A673 (cell line): ENCODE measurements at regions not wholly inside any gene's neighbourhood (a gene's known extent, or its start where the extent isn't known, plus 50 kb on each side); places are given as distances from the start of the nearest gene placed in this dataset.

Experiments
- BruUV-seq: library from RNA; stranded (reverse); fragments of 400-500 nt; replicated peaks from 2 replicates; lab custom pipeline; 2021; lab: Mats Ljungman, UMichigan
- CTCF ChIA-PET: fragments of 300-600 bp; sonication (Branson Sonifier 250); formaldehyde crosslinking; loops from one replicate; lab custom pipeline; 2022; ENCODE audit warnings: antibody characterized with exemption; lab: Charles Lee
- POLR2A ChIA-PET: fragments of 300-600 bp; sonication (Branson Sonifier 250); formaldehyde crosslinking; loops from one replicate; lab custom pipeline; 2022; ENCODE audit warnings: antibody characterized with exemption; ENCODE audit not compliant: low non-redundant PET; lab: Charles Lee
- DNase-seq: peaks from one replicate; pipeline ENCODE4 v3.0.0-alpha.2; 2015; ENCODE audit warnings: low spot score
- H3K27ac ChIP-seq: fragments of 200-600 bp; sonication (generic); 2 replicates; pipeline ENCODE4 v1.5.1; 2016; ENCODE audit warnings: mixed run types, low read depth, mild to moderate bottlenecking, mixed read lengths, antibody characterized with exemption, low read length; ENCODE audit not compliant: poor library complexity, severe bottlenecking
- H3K27me3 ChIP-seq: fragments of 200-600 bp; sonication (generic); replicated peaks from 2 replicates; pipeline ENCODE4 v1.6.1; 2017; ENCODE audit warnings: mixed run types, low read depth, mild to moderate bottlenecking, mixed read lengths, antibody characterized with exemption, low read length; ENCODE audit not compliant: insufficient read depth, poor library complexity
- H3K36me3 ChIP-seq: fragments of 200-600 bp; sonication (generic); 2 replicates; pipeline ENCODE4 v1.6.1; 2016; ENCODE audit warnings: mixed run types, mild to moderate bottlenecking, mixed read lengths, antibody characterized with exemption, low read length; ENCODE audit not compliant: insufficient read depth, poor library complexity, severe bottlenecking
- H3K4me1 ChIP-seq: fragments of 200-600 bp; sonication (generic); 2 replicates; pipeline ENCODE4 v1.6.1; 2017; ENCODE audit warnings: mixed run types, mild to moderate bottlenecking, mixed read lengths, antibody characterized with exemption, low read length; ENCODE audit not compliant: insufficient read depth, poor library complexity, severe bottlenecking
- H3K4me3 ChIP-seq: fragments of 200-600 bp; sonication (generic); 2 replicates; pipeline ENCODE4 v1.5.1; 2016; ENCODE audit warnings: low read depth, mixed run types, mild to moderate bottlenecking, mixed read lengths, low read length; ENCODE audit not compliant: poor library complexity, severe bottlenecking
- H3K9me3 ChIP-seq: fragments of 200-600 bp; sonication (generic); 2 replicates; pipeline ENCODE4 v1.6.1; 2016; ENCODE audit warnings: mixed run types, low read depth, mild to moderate bottlenecking, mixed read lengths, antibody characterized with exemption, low read length; ENCODE audit not compliant: poor library complexity, severe bottlenecking
- CTCF ChIP-seq: fragments of 300-800, 200-600 bp; sonication (generic); conservative IDR thresholded peaks from 2 replicates; pipeline ENCODE4 v1.5.1; 2017; ENCODE audit warnings: low read depth, mild to moderate bottlenecking, antibody characterized with exemption, low read length, moderate library complexity, mixed read lengths
- EZH2 ChIP-seq: fragments of 200-600 bp; sonication (generic); IDR thresholded peaks from 2 replicates; pipeline ENCODE4 v1.6.1; 2017; ENCODE audit warnings: borderline replicate concordance, low read depth, mild to moderate bottlenecking, mixed read lengths, antibody characterized with exemption, low read length; ENCODE audit not compliant: poor library complexity, severe bottlenecking
- intact Hi-C: fragments of 100-400 bp; cut with micrococcal nuclease; formaldehyde crosslinking; loops from one replicate; pipeline ENCODE4 v1.10.0; 2022; ENCODE audit not compliant: unreplicated experiment

GRCh38 chr6:23086100-23086499 lies 516.7 kb downstream of the HDGFL1 start:
- no peaks in the 10 kb centered on the region for H3K4me1 ChIP-seq
- TF ChIP-seq CTCF (no peak), EZH2 (no peak)
- ChIA-PET CTCF (no interaction called here), POLR2A (interaction anchor here (0.6 kb wide), 1 partner anchor 214 kb away, joined by 3 read pairs; no protein-coding TSS in a partner anchor)
- H3K27ac ChIP-seq = no peak overlapping the region
- H3K27me3 ChIP-seq = no peaks in the 10 kb centered on the region
- H3K9me3 ChIP-seq = no peaks in the 10 kb centered on the region
- DNase-seq = no peak
- no peaks in the 10 kb centered on the region for H3K36me3 ChIP-seq
- no TSS peak for BruUV-seq
- intact Hi-C loops = no loop called here
- H3K4me3 ChIP-seq = no peak overlapping the region

DNA sequence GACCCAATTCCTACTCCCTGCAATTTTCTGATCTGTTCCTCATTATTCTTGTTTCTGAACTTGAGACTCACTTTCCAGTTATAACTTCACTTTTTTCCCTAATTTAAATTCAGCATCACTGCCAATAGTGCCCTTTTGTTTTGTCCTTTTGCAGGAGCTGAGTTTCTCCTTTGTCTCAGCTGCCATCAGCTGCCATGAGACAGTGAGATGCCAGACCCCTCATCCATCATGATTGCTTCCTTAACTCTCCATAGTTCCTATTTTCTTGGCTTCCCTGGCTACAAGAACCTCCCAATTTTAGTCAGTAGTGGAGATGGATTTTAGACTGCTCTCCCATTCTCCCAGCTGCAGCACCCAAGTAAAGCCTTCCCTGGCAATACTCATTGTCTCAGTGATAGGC lies 518.1 kb downstream of the HDGFL1 start:
- no peaks in the 10 kb centered on the region for H3K9me3 ChIP-seq
- H3K36me3 ChIP-seq = no peaks in the 10 kb centered on the region
- no peak for DNase-seq
- BruUV-seq = no TSS peak
- H3K4me1 ChIP-seq = no peaks in the 10 kb centered on the region
- no peak for TF ChIP-seq CTCF
- no peak overlapping the region for H3K4me3 ChIP-seq
- CTCF ChIA-PET = no interaction called here
- POLR2A ChIA-PET = no interaction called here
- no peak overlapping the region for H3K27ac ChIP-seq
- H3K27me3 ChIP-seq = no peaks in the 10 kb centered on the region
- intact Hi-C loops = no loop called here

GRCh38 chr6:23088761-23089160 lies 519.4 kb downstream of the HDGFL1 start:
- Histone ChIP-seq H3K4me1 (no peaks in the 10 kb centered on the region), H3K4me3 (no peak overlapping the region), H3K27ac (no peak overlapping the region), H3K27me3 (no peaks in the 10 kb centered on the region), H3K9me3 (no peaks in the 10 kb centered on the region), H3K36me3 (no peaks in the 10 kb centered on the region)
- POLR2A ChIA-PET = no interaction called here
- intact Hi-C loops = no loop called here
- no TSS peak for BruUV-seq
- no peak for TF ChIP-seq EZH2
- no peak for TF ChIP-seq CTCF
- CTCF ChIA-PET = no interaction called here
- no peak for DNase-seq
